DMS114 treated with DMSO at 0.1 percent for 48 hours (cell line): ENCODE measurements at regions not wholly inside any gene's neighbourhood (a gene's known extent, or its start where the extent isn't known, plus 50 kb on each side); places are given as distances from the start of the nearest gene placed in this dataset.
"Not testable (repeated sequence)": the region's sequence is repeated elsewhere in the genome, so short reads cannot be mapped to it uniquely, and the experiment has no call there.

Experiments
- DNase-seq: peaks from one replicate; lab custom pipeline; 2025; ENCODE audit not compliant: unreplicated experiment; lab: John Stamatoyannopoulos, UW

DNA sequence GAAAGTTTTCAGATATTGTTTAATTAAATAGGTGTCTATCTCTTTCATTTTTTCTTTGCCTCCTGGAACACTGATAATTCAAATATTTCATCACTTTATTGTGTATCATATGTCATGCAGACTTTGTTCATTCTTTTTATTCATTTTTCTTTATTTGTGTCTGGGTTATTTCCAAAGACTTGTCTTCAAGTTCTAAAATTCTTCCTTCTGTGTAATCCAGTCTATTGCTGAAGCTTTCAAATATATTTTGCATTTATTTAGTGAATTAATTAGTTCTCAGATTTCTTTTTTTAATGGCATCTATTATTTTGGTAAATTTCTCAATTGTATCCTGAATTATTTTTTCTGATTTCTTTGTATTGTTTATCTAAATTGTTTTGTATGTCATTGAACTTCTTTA, 70.1 kb downstream of the ZNF330 start:
- no peak for DNase-seq

DNA sequence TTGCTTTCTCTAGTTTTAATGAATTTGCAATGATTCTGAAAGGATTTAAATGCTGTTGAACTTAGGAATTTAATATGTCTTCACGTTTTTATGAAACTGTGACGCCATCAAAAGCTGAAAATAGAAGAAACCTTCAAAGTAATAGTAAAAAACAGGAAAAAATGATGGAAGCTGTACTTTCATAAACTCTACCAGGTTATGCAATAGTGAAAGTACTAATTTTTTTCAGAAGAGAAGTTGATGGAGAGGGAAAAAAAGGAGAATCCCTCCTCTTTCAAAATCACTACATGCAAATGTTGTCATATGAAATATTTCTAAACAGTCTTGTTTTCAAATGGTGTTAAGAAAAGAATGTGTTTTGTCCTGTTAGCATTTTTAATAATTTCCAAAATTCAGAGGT, 73.6 kb downstream of the ZNF330 start:
- DNase-seq = no peak

DNA sequence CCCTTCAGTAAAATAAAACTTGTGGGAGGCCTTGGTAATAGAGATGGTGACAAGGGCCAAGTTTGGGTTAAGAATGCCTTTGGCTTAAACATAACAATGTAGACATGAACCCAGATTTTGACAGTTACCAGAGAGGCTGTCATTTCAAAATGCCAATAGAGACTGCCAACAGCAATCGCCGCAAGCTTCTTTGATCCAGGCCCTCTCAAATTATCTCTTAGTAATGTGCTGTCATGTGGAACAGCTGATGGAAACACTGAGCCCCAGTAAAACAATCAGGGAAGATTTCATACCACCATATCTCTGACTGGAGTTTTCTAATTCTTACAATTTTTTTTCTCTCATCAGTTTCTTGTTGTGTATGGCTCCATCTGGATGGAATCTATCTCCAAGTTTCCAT, 80.5 kb downstream of the ZNF330 start:
- no peak for DNase-seq

DNA sequence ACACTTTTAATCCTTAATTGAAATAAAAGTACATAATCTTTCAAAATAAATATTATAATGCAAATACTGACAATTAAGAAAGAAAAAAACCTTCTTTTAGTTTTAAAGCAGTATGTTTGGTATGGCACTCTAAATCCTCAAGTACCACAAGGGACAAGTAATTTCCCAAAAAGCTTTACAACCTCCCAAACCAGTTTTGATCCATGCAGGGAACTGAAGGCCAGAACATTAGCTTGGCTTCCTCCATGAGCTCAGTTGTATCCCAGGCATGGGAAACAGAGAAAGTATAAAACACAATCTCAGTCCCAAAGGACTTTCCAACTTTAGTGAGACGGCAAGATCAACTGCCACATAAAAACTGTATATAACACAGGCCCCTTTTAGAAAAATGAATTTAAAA, 82.2 kb downstream of the ZNF330 start:
- DNase-seq = no peak

DNA sequence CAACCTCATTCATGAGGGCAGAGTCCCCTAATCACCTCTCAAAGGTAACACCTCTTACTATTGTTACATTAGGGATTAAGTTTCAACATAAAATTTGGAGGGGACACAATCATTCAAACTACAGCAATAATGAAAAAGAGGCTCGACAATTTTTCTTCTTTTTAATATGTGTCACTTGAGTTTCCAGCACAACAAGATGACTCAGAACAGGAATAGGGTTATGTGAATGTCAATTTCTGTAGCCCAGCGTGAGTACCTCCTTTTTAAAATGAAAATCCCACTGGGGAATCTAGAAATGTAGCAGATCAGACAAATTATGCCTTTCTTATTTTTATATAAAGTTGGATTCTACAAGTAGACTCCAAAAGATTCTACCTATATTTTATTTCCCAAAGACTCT, 83.7 kb downstream of the ZNF330 start:
- no peak for DNase-seq

DNA sequence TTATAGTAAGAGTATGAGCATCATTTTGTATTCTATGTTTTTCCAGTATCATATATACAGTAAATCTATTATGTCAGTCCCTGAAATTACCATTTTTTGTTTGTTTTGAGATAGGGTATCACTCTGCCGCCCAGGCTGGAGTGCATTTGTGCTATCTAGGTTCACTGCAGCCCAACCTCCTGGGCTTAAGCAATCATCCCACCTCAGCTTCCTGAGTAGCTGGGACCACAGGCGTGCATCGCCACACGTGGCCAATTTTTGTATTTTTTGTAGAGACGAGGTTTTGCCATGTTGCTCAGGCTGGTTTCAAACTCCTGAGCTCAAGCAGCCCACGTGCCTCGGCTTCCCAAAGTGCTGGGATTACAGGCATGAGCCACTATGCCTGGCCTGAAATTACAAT, 85.6 kb downstream of the ZNF330 start:
- no peak for DNase-seq

DNA sequence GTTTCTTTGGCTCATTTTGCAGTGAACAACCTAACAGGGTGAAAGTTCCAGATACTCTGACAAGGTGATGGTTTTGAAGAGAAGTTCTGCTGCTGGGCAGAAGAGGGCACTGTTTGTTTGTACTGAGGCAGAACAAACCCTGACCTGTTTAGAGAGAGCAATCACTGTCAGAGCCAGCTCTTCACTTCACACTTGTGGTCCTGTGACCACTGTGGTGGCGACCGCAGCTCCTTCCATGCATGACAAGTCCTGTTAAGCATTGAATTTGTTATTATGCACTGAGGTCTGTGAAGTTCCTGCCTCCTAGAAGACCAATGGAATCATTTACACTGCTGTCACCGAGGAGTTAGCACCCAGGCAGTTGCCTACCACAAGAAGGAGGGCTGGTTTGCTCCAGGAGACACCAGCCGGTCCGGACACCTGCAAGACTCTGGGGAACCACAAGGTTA, 86.6 kb downstream of the ZNF330 start:
- DNase-seq = peak; percentile 52

DNA sequence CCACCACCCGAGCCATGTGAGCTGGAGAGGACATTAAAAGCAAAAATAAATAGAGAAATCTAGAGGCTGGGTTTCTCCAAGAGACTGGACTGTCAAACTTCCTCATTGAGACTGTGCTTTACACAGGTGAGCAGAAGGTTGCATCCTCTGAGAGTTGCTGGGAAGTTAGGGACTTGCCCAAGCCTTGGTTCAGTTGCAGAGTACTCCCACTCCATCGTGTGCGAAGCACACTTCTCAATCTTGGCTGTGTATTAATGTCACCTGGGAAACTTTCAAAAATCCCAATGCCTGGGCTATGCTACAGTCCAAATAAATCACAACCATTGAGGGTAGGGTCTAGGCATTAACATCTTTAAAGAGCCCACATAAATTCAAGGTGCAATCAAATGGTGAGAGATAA, 89.2 kb downstream of the ZNF330 start:
- no peak for DNase-seq

DNA sequence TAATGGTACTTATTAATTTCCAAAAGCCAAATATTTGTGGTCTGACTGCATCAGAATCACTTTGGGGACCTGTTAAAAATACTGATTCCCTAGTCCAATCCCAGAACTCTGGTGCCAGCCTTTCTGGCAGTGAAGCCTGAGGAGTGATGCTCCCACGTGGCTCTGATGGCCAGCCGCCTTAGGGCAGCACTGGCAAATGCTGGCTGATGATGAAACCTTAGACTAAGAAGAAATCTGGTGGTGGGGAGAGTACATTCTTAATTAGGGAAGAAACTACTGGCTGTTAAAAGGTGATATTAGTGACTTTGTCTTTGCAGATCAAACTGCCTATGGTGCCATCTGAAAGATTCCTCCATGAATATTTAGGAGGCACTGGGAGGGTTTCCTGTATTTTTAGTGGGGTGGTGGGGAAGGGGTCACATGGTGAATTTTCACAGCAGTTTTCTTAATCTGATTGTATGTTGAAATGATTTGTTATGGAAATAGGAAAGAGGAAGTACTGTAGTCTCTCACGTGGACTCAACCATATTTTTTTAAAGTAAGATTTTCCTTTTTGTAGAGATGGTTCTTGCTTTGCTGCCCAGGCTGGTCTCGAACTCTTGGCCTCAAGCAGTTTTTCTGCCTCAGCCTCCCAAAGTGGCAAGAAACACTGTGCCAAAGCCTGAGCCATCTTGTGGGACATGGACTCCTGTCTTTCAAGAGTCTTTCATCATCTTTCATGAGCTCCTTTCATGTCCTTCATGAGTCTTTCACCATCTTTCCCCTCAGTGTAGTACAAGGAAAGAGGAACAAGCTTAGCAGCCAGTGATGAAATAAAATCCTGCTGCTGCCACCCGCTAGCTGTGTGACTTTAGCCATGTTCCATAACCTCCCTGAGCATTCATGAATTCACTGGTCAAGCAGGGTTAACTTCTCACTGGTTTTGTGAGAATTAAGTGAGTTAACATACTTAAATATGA, 90.8 kb downstream of the ZNF330 start:
- DNase-seq = no peak

DNA sequence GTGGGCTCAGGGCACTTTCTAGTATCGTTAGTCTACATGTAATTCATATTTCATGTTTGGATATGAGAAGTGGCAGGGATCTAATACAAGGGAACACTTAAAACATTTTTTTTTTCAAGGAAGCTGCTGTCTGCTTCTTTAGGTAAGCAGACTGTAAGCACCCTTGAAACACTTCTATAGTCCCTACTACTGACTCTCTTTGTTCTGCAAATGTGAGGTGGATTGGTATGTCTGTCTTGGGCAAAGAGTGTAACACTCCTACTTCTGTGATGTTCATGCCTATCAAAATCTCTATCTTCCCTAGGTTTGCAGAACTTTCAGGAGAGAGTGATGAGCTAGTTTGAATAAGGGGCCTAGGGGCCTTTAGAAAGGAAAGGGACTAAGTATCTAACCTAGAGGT, 93.9 kb downstream of the ZNF330 start:
- no peak for DNase-seq

DNA sequence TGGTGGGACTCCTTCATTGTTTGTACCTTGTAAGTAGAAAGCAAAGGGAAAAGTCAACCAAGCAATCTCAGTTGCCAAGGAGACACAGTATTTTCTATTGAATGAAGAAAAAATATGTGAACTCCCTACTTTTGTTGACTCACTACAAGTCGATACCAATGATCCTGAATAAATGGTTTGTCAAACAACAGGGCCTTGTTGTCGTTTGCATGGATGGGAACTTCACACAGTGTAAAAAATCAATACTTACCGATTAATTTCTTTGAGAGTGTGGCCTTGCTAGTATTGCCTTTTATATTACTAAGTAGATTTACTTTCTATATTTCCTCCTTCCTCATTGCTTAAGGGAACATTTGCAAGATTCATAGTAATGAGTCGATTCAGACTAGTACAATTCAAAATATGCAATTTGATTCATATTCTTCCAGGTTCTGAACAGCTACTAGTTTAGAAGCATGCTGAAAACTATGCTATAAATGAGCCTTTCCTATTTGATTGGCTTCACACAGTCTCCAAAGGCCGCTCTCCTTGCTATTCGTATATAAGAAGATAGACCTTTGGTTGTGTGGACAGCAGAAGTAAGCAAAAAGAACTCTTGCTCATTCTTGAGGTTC, 108.0 kb downstream of the ZNF330 start:
- DNase-seq = no peak

DNA sequence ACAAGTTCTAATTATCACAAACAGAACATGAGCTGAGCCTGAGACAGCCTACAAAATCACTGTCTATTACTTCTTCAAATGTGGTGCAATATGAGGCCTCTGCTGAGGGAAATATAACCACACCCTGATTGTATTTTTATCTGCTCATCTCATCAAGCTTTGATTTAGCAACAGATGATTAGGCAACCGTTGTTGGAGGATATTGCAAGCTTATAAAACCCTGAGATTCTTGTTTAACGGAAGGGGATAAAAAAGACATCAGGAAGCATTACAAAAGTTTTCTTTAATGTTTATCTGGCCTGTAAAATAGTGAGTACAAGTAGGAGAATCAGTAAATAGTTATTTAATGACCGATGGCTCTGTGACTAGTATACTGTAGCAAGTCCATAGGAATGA, 108.5 kb downstream of the ZNF330 start:
- DNase-seq = no peak

DNA sequence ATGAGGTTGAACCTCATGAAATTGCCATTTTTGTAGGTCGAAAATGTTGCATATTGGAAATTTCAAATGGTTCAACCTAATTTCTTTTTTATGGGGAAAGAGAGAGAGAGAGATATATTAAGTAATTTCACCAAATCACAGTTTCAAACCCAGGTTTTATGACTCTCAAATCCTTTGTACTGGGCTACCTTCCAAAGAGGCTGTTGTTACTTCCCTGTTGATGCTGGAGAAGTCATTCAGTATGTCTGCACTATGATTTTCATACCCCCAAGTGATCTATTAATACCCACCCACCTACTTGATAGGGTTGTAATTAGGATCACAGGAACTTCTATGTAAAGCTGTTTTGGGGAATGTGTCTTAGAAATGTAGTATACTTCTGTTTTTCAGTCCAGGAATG, 109.9 kb downstream of the ZNF330 start:
- DNase-seq = no peak

DNA sequence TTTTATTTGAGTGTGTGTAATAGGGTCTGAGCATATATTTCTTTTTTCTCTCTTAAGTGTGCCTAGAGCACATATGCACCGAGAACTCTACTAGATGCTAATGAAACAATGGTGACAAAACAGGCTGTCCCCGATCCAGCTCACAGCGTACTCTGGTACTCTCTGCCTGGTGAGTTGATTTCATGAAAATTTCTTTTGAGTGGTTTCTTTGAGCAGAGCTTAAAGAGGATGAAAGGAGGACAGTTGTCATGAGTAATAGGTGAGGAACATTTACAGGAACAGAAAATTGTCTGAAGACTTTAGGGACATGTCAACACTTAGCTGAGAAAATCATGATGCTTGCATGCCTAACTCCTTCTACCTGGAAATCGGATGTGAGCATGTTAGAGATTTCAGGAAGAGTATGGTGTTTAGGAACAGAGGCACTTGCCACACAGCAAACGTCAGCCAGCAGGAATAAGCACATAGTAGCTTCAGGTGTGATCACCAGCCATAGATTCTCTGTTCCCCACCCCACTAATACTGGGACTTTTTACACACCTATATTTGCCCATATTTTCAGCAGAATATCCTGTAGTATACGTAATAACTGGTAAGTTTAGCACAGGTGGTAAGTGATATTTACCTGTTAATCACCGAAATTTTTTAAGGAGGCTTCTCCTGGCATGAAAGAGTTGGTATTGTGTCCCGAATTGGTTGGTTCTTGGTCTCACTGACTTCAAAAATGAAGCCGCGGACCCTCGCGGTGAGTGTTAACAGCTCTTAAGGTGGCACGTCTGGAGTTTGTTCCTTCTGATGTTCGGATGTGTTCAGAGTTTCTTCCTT, 111.1 kb downstream of the ZNF330 start:
- no peak for DNase-seq

DNA sequence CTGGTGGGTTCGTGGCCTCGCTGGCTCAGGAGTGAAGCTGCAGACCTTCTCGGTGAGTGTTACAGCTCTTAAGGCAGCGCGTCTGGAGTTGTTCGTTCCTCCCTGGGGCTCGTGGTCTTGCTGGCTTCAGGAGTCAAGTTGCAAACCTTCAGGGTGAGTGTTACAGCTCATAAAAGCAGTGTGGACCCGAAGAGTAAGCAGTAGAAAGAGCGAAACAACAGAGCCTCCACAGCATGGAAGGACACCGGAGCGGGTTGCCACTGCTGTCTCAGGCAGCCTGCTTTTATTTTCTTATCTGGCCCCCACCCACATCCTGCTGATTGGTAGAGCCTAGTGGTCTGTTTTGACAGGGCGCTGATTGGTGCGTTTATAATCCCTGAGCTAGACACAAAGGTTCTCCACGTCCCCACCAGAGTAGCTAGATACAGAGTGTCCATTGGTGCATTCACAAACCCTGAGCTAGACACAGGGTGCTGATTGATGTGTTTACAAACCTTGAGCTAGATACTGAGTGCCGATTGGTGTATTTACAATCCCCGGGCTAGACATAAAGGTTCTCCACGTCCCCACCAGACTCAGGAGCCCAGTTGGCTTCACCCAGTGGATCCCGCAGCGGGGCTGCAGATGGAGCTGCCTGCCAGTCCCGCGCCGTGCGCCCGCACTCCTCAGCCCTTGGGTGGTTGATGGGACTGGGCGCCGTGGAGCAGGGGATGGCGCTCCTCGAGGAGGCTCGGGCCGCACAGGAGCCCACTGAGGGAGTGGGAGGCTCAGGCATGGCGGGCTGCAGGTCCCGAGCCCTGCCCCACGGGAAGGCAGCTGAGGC, 111.9 kb downstream of the ZNF330 start:
- DNase-seq = peak; percentile 3

DNA sequence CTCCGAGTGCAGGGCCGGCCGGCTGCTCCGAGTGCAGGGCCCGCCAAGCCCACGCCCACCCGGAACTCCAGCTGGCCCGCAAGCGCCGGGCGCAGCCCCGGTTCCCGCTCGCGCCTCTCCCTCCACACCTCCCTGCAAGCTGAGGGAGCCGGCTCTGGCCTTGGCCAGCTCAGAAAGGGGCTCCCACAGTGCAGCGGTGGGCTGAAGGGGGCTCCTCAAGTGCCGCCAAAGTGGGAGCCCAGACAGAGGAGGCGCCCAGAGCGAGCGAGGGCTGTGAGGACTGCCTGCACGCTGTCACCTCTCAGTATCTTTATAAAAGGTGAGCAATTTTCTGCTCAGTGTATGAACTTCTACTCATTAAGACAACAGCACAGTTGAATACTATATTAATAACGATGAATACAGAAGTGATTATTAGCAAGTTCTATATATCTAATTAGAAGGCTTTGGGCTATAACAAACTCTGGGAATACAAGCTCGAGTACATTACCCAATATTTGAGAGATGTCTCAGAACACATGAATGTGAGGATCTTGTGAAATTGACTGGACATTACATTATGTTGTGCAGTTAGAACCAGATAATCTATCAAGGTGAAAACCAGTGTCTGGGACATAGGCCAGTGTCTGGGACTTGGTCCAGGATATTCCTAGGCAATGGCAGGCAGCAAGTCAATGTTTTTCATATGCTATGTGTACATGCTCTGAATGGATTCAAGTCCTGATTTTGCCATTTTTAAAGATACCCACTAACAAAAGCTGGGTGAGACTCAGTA, 112.9 kb downstream of the ZNF330 start:
- DNase-seq = not testable (repeated sequence)

DNA sequence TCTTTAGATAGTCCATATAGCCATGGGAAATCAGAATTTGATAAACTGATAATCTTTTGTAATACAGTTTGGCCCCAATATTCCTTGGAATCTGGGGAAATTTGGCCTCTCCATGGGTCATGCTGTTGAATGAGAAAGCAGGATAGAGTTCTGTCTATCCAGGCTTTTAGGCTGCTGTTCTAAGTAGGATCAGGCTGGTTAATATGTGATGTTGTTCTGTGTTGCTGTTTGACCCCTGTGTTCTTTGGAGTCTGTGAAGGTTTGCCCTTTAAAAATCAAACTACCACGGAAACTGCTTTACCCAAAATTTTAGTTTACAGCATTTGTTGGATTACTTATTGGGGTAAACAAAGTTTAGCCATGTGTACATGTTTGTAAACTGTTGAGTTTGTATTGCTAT, 114.5 kb downstream of the ZNF330 start:
- no peak for DNase-seq

DNA sequence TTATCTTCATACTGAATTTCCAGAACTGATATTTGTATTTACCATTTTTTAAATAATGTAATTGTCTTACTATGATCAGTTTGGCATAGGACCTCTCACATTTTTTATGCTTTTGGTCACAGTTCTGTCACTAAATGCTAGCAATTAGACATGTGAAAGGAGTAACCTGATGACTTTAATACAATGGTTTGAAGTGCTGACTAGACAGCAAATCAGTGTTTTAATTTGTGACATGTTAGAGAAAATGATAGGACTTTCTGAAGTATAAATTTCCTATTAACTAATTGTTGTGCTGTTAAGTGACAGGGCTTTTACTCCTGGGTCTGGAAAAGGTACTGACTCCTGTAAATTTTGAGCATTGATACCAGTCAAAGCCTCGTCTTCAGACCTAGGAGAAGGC, 117.5 kb downstream of the ZNF330 start:
- no peak for DNase-seq

DNA sequence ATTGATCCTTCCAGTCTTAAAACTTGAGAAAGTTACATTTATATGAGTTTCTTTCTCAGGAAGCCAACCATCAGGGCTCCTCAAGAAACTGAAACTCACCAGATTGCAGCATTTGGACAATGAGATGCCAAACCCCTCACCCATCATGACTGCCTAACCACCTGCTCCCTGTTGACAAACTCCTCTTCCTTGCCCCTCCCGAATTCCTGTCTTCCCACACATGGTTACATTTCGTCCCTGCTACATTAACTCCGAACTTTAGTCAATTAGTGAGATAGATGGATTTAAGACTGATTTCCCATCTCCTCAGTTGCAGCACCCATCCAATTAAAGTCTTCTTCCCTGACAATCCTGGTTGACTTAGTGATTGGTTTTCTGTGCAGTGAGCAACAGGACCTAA, 118.7 kb downstream of the ZNF330 start:
- DNase-seq = no peak

DNA sequence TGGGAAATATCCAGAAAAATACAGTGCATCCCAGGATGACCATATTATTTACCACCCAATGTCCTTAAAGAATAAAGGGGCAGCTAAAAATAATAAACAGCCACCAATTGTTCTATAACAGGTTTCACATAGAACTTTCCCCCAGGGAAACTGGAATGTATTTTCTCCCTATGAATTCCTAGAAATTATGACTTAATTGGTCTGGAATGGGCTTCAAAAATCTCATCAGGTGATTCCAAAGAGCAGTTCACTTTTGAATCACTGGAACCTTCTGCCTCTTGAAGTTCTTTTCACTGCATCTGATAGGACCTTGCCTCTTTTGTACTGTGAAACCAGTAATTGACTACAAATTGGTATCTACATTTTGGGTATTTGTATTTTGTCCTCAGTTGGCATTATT, 119.3 kb downstream of the ZNF330 start:
- DNase-seq = no peak
